GM12873 (cell line): ENCODE measurements at regions not wholly inside any gene's neighbourhood (a gene's known extent, or its start where the extent isn't known, plus 50 kb on each side); places are given as distances from the start of the nearest gene placed in this dataset.

ENCODE experiments used
- CTCF ChIP-seq: IDR thresholded peaks from 2 replicates; pipeline ENCODE4 v1.5.1; 2012; ENCODE audit warnings: low read depth, mild to moderate bottlenecking, moderate library complexity, low read length, control low read depth; ENCODE audit not compliant: insufficient read depth; ENCODE audit errors: missing control alignments

GRCh38 chr13:80975903-80976302 is 635.0 kb upstream of the SPRY2 start:
- TF ChIP-seq CTCF: no peak

- no peak for TF ChIP-seq CTCF
Observed at GRCh38 chr13:80973721-80974120, 632.8 kb upstream of the SPRY2 start.

- no peak for TF ChIP-seq CTCF
Observed at GRCh38 chr13:80972857-80973478, 632.0 kb upstream of the SPRY2 start.

GRCh38 chr13:80965097-80965496 is 624.2 kb upstream of the SPRY2 start:
- TF ChIP-seq CTCF: no peak

- TF ChIP-seq CTCF: no peak
Observed at GRCh38 chr13:80962855-80963254, 621.9 kb upstream of the SPRY2 start.

GRCh38 chr13:80962173-80962572 is 621.2 kb upstream of the SPRY2 start:
- no peak for TF ChIP-seq CTCF

GRCh38 chr13:80957019-80957655 is 616.2 kb upstream of the SPRY2 start:
- no peak for TF ChIP-seq CTCF
